ENCODE measurements at regions not wholly inside any gene's neighbourhood (a gene's known extent, or its start where the extent isn't known, plus 50 kb on each side); places are given as distances from the start of the nearest gene placed in this dataset.

DNA sequence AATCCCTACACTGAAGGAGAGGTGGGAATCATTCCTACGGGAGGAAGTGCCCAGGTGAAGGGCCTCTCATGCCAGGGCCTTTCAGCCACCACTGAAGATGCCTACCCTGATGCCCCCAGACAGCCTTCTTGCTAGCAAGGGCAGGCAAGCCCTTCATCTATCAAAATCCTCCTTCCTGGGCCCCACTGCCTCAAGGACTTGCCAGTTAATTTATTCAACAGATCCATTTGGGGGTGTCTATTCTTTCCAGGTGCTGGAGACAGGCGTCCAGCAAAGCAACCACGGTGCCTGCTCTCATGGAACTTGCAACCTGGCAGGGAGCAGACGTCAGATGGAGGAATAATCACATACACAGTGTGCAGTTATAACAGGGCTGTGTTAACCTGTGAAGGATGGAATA, 95.5 kb downstream of the GYPC start:
- no peaks in the 10 kb centered on the region for H3K9me3 ChIP-seq
- no peaks in the 10 kb centered on the region for H3K36me3 ChIP-seq
- no peaks in the 10 kb centered on the region for H3K27me3 ChIP-seq
- WGBS, 3 donors: 87 to 94% (median 89%) methylated on average over 4 of the region's 4 CpGs
- no peak overlapping the region for H3K27ac ChIP-seq
- H3K4me3 ChIP-seq: no peak overlapping the region
- TF ChIP-seq POLR2A (IDR thresholded peaks at IDR 0.05): no peak
- TF ChIP-seq, protein P1, sequence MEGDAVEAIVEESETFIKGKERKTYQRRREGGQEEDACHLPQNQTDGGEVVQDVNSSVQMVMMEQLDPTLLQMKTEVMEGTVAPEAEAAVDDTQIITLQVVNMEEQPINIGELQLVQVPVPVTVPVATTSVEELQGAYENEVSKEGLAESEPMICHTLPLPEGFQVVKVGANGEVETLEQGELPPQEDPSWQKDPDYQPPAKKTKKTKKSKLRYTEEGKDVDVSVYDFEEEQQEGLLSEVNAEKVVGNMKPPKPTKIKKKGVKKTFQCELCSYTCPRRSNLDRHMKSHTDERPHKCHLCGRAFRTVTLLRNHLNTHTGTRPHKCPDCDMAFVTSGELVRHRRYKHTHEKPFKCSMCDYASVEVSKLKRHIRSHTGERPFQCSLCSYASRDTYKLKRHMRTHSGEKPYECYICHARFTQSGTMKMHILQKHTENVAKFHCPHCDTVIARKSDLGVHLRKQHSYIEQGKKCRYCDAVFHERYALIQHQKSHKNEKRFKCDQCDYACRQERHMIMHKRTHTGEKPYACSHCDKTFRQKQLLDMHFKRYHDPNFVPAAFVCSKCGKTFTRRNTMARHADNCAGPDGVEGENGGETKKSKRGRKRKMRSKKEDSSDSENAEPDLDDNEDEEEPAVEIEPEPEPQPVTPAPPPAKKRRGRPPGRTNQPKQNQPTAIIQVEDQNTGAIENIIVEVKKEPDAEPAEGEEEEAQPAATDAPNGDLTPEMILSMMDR (IDR thresholded peaks at IDR 0.05): no peak
- TF ChIP-seq EP300 (IDR thresholded peaks at IDR 0.05): no peak
- intact Hi-C loops (cut with DNase I): no loop called here
- no peak for DNase-seq
- H3K4me1 ChIP-seq (ENCODE audit: insufficient read depth): no peaks in the 10 kb centered on the region

GRCh38 chr2:126752876-126753275, 96.9 kb downstream of the GYPC start:
- Histone ChIP-seq H3K9me3 (no peaks in the 10 kb centered on the region), H3K4me3 (no peak overlapping the region), H3K4me1 (ENCODE audit: insufficient read depth) (no peaks in the 10 kb centered on the region), H3K36me3 (no peaks in the 10 kb centered on the region), H3K27ac (no peak overlapping the region), H3K27me3 (no peaks in the 10 kb centered on the region)
- WGBS, 3 donors: 86 to 98% (median 90%) methylated on average over 4 of the region's 4 CpGs
- no peak for DNase-seq
- intact Hi-C loops (cut with DNase I): no loop called here
- no peak for TF ChIP-seq EP300 (IDR thresholded peaks at IDR 0.05)
- TF ChIP-seq, protein P1 (IDR thresholded peaks at IDR 0.05): no peak
- TF ChIP-seq POLR2A (IDR thresholded peaks at IDR 0.05): no peak

- TF ChIP-seq, protein P1 (IDR thresholded peaks at IDR 0.05): no peak
- TF ChIP-seq EP300 (IDR thresholded peaks at IDR 0.05) (no peak), POLR2A (IDR thresholded peaks at IDR 0.05) (no peak)
- intact Hi-C loops (cut with DNase I): no loop called here
- H3K4me1 ChIP-seq (ENCODE audit: insufficient read depth): no peaks in the 10 kb centered on the region
- no peak overlapping the region for H3K4me3 ChIP-seq
- no peaks in the 10 kb centered on the region for H3K27me3 ChIP-seq
- H3K27ac ChIP-seq: no peak overlapping the region
- H3K36me3 ChIP-seq: no peaks in the 10 kb centered on the region
- DNase-seq: no peak
- WGBS, 3 donors: 73 to 82% (median 80%) methylated on average over 11 of the region's 11 CpGs
- H3K9me3 ChIP-seq: no peaks in the 10 kb centered on the region
Measured at GRCh38 chr2:126753501-126754212, 97.7 kb downstream of the GYPC start.

- WGBS, 3 donors: 81 to 87% (median 83%) methylated on average over 5 of the region's 5 CpGs
- H3K4me3 ChIP-seq: no peak overlapping the region
- no peaks in the 10 kb centered on the region for H3K27me3 ChIP-seq
- no peaks in the 10 kb centered on the region for H3K4me1 ChIP-seq (ENCODE audit: insufficient read depth)
- H3K9me3 ChIP-seq: no peaks in the 10 kb centered on the region
- TF ChIP-seq, protein P1 (IDR thresholded peaks at IDR 0.05): no peak
- TF ChIP-seq EP300 (IDR thresholded peaks at IDR 0.05): no peak
- TF ChIP-seq POLR2A (IDR thresholded peaks at IDR 0.05): no peak
- H3K36me3 ChIP-seq: no peaks in the 10 kb centered on the region
- DNase-seq: no peak
- intact Hi-C loops (cut with DNase I): no loop called here
- no peak overlapping the region for H3K27ac ChIP-seq
Measured at GRCh38 chr2:126754240-126755004, 98.5 kb downstream of the GYPC start.
